WTC11 (cell line): ENCODE measurements at regions not wholly inside any gene's neighbourhood (a gene's known extent, or its start where the extent isn't known, plus 50 kb on each side); places are given as distances from the start of the nearest gene placed in this dataset.

Experiments
- CTCF ChIP-seq: fragments of 200-600 bp; IDR thresholded peaks from 2 replicates; pipeline ENCODE4 v1.8.0; 2022; ENCODE audit warnings: antibody characterized with exemption
- ZBTB43 ChIP-seq: sonication (generic); formaldehyde crosslinking; IDR thresholded peaks from 2 replicates; pipeline ENCODE4 v1.8.1; 2023; ENCODE audit warnings: mild to moderate bottlenecking, missing genetic modification reagents
- TF ChIP-seq, protein P1 (sequence below): sonication (generic); formaldehyde crosslinking; IDR thresholded peaks from 2 replicates; pipeline ENCODE4 v1.8.0; 2022; ENCODE audit warnings: mild to moderate bottlenecking, missing genetic modification reagents

DNA sequence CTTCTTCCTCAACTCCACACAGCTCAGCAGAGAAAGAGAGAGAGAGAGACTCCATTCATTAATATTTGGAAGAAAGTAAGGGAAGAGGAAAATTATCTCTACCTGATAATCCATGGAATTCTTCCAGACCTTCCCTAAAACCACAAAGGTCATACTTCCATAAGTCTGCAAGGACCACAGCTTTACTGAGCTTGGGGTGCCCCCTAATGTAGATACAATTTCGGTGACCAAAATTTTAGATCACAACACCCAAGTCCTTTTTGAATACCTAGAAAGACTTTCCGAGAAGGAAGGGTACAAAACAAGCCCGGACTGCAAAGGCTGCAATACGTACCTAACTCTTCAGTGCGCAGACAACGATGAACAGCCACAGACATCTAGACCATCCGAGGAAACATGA lies 523.9 kb downstream of the GLUD2 start:
- TF ChIP-seq, protein P1, sequence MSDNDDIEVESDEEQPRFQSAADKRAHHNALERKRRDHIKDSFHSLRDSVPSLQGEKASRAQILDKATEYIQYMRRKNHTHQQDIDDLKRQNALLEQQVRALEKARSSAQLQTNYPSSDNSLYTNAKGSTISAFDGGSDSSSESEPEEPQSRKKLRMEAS (CRISPR knock-in tag), result no peak
- TF ChIP-seq CTCF (no peak), ZBTB43 (CRISPR knock-in tag) (no peak)
